Dedifferentiated amniotic fluid mesenchymal stem cell (primary cell): ENCODE measurements at regions not wholly inside any gene's neighbourhood (a gene's known extent, or its start where the extent isn't known, plus 50 kb on each side); places are given as distances from the start of the nearest gene placed in this dataset.
"Not testable (repeated sequence)": the region's sequence is repeated elsewhere in the genome, so short reads cannot be mapped to it uniquely, and the experiment has no call there.

Experiments
- DNase-seq: peaks from one replicate; pipeline ENCODE4 v3.0.0-alpha.2; 2016; ENCODE audit errors: extremely low spot score

GRCh38 chr3:147333098-147333497 lies 73.2 kb downstream of the ZIC4 start:
- DNase-seq = no peak

GRCh38 chr3:147328711-147329110 lies 77.6 kb downstream of the ZIC4 start:
- DNase-seq = no peak

GRCh38 chr3:147324356-147324755 lies 82.0 kb downstream of the ZIC4 start:
- DNase-seq = no peak

- DNase-seq = no peak
These were observed 87.4 kb downstream of the ZIC4 start for GRCh38 chr3:147318900-147319299.

- DNase-seq = not testable (repeated sequence)
These were observed 89.3 kb downstream of the ZIC4 start for GRCh38 chr3:147317080-147317479.

- DNase-seq = no peak
These were observed 92.8 kb downstream of the ZIC4 start for GRCh38 chr3:147313513-147313912.

- DNase-seq = no peak
These were observed 93.5 kb downstream of the ZIC4 start for GRCh38 chr3:147312786-147313280.

- DNase-seq = no peak
These were observed 94.6 kb downstream of the ZIC4 start for GRCh38 chr3:147311716-147312115.

GRCh38 chr3:147305533-147306250 lies 100.7 kb downstream of the ZIC4 start:
- DNase-seq = no peak

- no peak for DNase-seq
These were observed 101.6 kb downstream of the ZIC4 start for GRCh38 chr3:147304756-147305155.

GRCh38 chr3:147301781-147302180 lies 104.6 kb downstream of the ZIC4 start:
- no peak for DNase-seq

GRCh38 chr3:147299656-147300055 lies 106.7 kb downstream of the ZIC4 start:
- peak; percentile 17 for DNase-seq

- peak; percentile 97 for DNase-seq
These were observed 107.8 kb downstream of the ZIC4 start for GRCh38 chr3:147298511-147298982.

GRCh38 chr3:147297761-147298350 lies 108.5 kb downstream of the ZIC4 start:
- no peak for DNase-seq

GRCh38 chr3:147287370-147287769 lies 119.0 kb downstream of the ZIC4 start:
- DNase-seq = not testable (repeated sequence)

GRCh38 chr3:147269907-147270306 lies 136.4 kb downstream of the ZIC4 start:
- DNase-seq = no peak

GRCh38 chr3:147267434-147267833 lies 138.9 kb downstream of the ZIC4 start:
- DNase-seq = no peak

GRCh38 chr3:147257944-147258343 lies 148.4 kb downstream of the ZIC4 start:
- DNase-seq = no peak

- DNase-seq = no peak
These were observed 149.6 kb downstream of the ZIC4 start for GRCh38 chr3:147256739-147257138.

GRCh38 chr3:147246906-147247305 lies 159.4 kb downstream of the ZIC4 start:
- no peak for DNase-seq

- not testable (repeated sequence) for DNase-seq
These were observed 160.7 kb downstream of the ZIC4 start for GRCh38 chr3:147245638-147246037.

- not testable (repeated sequence) for DNase-seq
These were observed 161.3 kb downstream of the ZIC4 start for GRCh38 chr3:147245022-147245421.

GRCh38 chr3:147244397-147244796 lies 161.9 kb downstream of the ZIC4 start:
- no peak for DNase-seq
